Adrenal gland (tissue), 5 donors: ENCODE measurements at regions not wholly inside any gene's neighbourhood (a gene's known extent, or its start where the extent isn't known, plus 50 kb on each side); places are given as distances from the start of the nearest gene placed in this dataset.

Experiments used
- CTCF ChIP-seq, 6 experiments: fragments of 450-650 bp in 4 of 6; fragments of 200-600 bp in 2 of 6; sonication (generic) in 1 of 6; IDR thresholded peaks; 1 replicate in 5 of 6; 2 replicates in 1 of 6; pipeline versions ENCODE4 v1.5.1 to v1.8.0; 2016 to 2021; ENCODE audit warnings: antibody characterized with exemption in 6 of 6, mild to moderate bottlenecking in 2 of 6, moderate library complexity in 1 of 6
- POLR2A ChIP-seq, 2 donors: fragments of 450-650 bp; IDR thresholded peaks; one replicate each; pipeline ENCODE4 v1.6.1; 2017; ENCODE audit warnings: antibody characterized with exemption in 2 of 2, mild to moderate bottlenecking in 2 of 2, moderate library complexity in 1 of 2
- donor health status: DM: no; HTN: no; CAD: no.

DNA sequence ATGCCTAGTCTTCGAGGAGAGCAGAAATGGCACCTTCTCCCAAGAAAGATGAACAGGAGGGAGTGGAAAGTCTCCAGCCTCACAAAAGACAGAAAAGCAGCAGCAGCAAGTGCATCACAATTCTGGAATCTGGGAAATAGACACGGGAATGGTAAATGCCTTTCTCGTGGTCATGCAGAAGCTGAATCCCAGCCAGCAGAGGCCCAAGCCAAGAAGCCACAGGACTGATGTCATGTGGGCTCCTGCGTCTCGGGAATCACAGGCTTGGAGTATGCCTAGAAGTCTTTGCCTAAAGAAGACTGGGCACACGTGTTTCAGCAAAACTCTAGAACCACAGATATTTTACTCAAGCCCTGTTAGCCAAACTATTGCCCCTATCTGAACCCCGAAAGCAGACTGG, 260.3 kb upstream of the PLD5 start:
- no peak for TF ChIP-seq CTCF (IDR thresholded peaks at IDR 0.05)
- no peak for TF ChIP-seq POLR2A (IDR thresholded peaks at IDR 0.05)
